Thyroid gland (tissue), 4 donors: ENCODE measurements at regions not wholly inside any gene's neighbourhood (a gene's known extent, or its start where the extent isn't known, plus 50 kb on each side); places are given as distances from the start of the nearest gene placed in this dataset.

Source experiments
- DNase-seq, 2 donors: peaks; one replicate each; pipeline ENCODE4 v3.0.0-alpha.2; 2019
- H3K27ac ChIP-seq, 3 donors: fragments of 200-600 bp; sonication (generic); 1 replicate in 2 of 3; 2 replicates in 1 of 3; pipeline ENCODE4 v1.5.1; 2016 to 2019; ENCODE audit warnings: mild to moderate bottlenecking in 1 of 3, moderate library complexity in 1 of 3
- H3K27me3 ChIP-seq: fragments of 200-600 bp; sonication (generic); one replicate; pipeline ENCODE4 v1.5.1; 2019
- H3K36me3 ChIP-seq, 2 donors: fragments of 200-600 bp; sonication (generic); one replicate each; pipeline ENCODE4 v1.5.1; 2016 to 2019
- H3K4me1 ChIP-seq, 2 donors: fragments of 200-600 bp; sonication (generic); one replicate each; pipeline ENCODE4 v1.5.1; 2017 to 2019
- H3K4me3 ChIP-seq, 3 donors: fragments of 200-600 bp; sonication (generic); replicated peaks in 1 of 3; 1 replicate in 2 of 3; 2 replicates in 1 of 3; pipeline ENCODE4 v1.5.1; 2016; ENCODE audit warnings: mild to moderate bottlenecking in 1 of 3
- H3K9me3 ChIP-seq: fragments of 200-600 bp; sonication (generic); one replicate; pipeline ENCODE4 v1.5.1; 2017
- POLR2A ChIP-seq, 2 donors: fragments of 450-650 bp; IDR thresholded peaks; one replicate each; pipeline ENCODE4 v1.6.1; 2017; ENCODE audit warnings: antibody characterized with exemption in 2 of 2, mild to moderate bottlenecking in 2 of 2, moderate library complexity in 1 of 2
- WGBS, 2 donors: methylation state at CpG; one replicate each; pipeline ENCODE4 v1.1.5; 2017; 5-methylcytosine and 5-hydroxymethylcytosine counted together
- intact Hi-C: fragments of 100-400 bp; cut with DNase I; formaldehyde crosslinking; loops from one replicate; pipeline ENCODE4 v1.15.1; 2023
- TF ChIP-seq, protein P1 (sequence below), 6 experiments: fragments of 200-600 bp in 3 of 6; fragments of 450-650 bp in 3 of 6; sonication (generic) in 3 of 6; IDR thresholded peaks; one replicate each; pipeline ENCODE4 v1.5.1; 2016 to 2019; ENCODE audit warnings: antibody characterized with exemption in 6 of 6, mild to moderate bottlenecking in 2 of 6, inconsistent platforms in 1 of 6, moderate library complexity in 1 of 6

DNA sequence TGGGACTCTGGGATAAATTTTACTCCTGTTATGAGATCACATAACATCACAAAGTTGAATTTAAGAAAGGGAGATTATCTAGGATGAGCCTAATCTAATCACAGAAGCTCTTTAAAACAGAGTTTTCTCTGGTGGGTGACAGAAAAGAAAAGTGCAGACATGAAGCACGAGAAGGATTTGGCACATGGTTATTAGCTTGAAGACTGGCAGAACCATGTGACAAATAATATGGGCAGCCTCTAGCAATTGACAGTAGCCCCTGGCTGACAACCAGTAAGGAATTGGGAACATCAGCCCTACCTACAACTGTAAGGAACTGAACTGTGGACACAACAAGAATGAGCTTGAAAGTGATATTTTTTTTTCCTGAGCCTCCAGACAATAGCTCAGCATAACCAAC lies 243.1 kb downstream of the HTR1A start:
- Histone ChIP-seq H3K4me1 (no peaks in the 10 kb centered on the region), H3K27me3 (no peaks in the 10 kb centered on the region), H3K27ac (no peak overlapping the region), H3K9me3 (no peaks in the 10 kb centered on the region), H3K4me3 (no peak overlapping the region), H3K36me3 (no peaks in the 10 kb centered on the region)
- TF ChIP-seq, protein P1, sequence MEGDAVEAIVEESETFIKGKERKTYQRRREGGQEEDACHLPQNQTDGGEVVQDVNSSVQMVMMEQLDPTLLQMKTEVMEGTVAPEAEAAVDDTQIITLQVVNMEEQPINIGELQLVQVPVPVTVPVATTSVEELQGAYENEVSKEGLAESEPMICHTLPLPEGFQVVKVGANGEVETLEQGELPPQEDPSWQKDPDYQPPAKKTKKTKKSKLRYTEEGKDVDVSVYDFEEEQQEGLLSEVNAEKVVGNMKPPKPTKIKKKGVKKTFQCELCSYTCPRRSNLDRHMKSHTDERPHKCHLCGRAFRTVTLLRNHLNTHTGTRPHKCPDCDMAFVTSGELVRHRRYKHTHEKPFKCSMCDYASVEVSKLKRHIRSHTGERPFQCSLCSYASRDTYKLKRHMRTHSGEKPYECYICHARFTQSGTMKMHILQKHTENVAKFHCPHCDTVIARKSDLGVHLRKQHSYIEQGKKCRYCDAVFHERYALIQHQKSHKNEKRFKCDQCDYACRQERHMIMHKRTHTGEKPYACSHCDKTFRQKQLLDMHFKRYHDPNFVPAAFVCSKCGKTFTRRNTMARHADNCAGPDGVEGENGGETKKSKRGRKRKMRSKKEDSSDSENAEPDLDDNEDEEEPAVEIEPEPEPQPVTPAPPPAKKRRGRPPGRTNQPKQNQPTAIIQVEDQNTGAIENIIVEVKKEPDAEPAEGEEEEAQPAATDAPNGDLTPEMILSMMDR (IDR thresholded peaks at IDR 0.05), result no peak
- no peak for TF ChIP-seq POLR2A (IDR thresholded peaks at IDR 0.05)
- no peak for DNase-seq
- WGBS, 2 donors, result 66 to 86% methylated on average over 1 of the region's 1 CpG
- intact Hi-C loops, result no loop called here

- H3K4me3 ChIP-seq, result no peak overlapping the region
- 36 to 44% methylated on average over 1 of the region's 1 CpG for WGBS, 2 donors
- no peaks in the 10 kb centered on the region for H3K4me1 ChIP-seq
- intact Hi-C loops, result no loop called here
- DNase-seq, result no peak
- H3K36me3 ChIP-seq, result no peaks in the 10 kb centered on the region
- H3K9me3 ChIP-seq, result no peaks in the 10 kb centered on the region
- no peaks in the 10 kb centered on the region for H3K27me3 ChIP-seq
- TF ChIP-seq POLR2A (IDR thresholded peaks at IDR 0.05), result no peak
- TF ChIP-seq, protein P1 (IDR thresholded peaks at IDR 0.05), result no peak
- no peak overlapping the region for H3K27ac ChIP-seq
These were observed 262.0 kb downstream of the HTR1A start for GRCh38 chr5:63700241-63700640.

DNA sequence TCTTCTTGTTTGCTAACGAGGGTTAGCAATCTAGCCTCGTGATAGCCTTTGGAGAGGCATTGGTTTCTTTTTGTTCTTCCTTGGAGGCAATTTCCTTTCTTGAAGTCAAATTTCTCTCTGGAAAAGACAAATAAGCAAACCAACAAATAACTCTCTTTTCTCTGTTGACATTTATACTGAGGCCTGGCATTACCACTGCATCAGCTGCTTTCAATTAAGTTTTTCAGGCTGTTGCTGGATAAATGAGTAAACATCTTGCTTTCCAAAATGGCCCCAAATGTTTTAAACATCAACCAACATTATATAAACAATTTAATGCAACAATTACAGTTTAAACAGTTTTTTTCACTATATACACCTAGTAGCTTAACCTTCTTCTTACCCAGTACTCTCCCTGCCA lies 264.4 kb downstream of the HTR1A start:
- intact Hi-C loops, result no loop called here
- 70 to 73% methylated on average over 2 of the region's 2 CpGs for WGBS, 2 donors

GRCh38 chr5:63690546-63690945 lies 271.7 kb downstream of the HTR1A start:
- H3K4me1 ChIP-seq, result no peaks in the 10 kb centered on the region
- no peak overlapping the region for H3K4me3 ChIP-seq
- WGBS, 2 donors, result 48 to 53% methylated on average over 2 of the region's 2 CpGs
- no peaks in the 10 kb centered on the region for H3K9me3 ChIP-seq
- H3K36me3 ChIP-seq, result no peaks in the 10 kb centered on the region
- H3K27me3 ChIP-seq, result no peaks in the 10 kb centered on the region
- intact Hi-C loops, result no loop called here
- DNase-seq, result no peak
- no peak overlapping the region for H3K27ac ChIP-seq
- TF ChIP-seq POLR2A (IDR thresholded peaks at IDR 0.05), result no peak
- TF ChIP-seq, protein P1 (IDR thresholded peaks at IDR 0.05), result no peak

More for the DNA sequence above, 264.4 kb downstream of the HTR1A start:
- no peaks in the 10 kb centered on the region for H3K9me3 ChIP-seq
- DNase-seq, result no peak
- no peaks in the 10 kb centered on the region for H3K27me3 ChIP-seq
- H3K36me3 ChIP-seq, result no peaks in the 10 kb centered on the region
- no peak overlapping the region for H3K27ac ChIP-seq
- H3K4me1 ChIP-seq, result no peaks in the 10 kb centered on the region
- no peak overlapping the region for H3K4me3 ChIP-seq
- no peak for TF ChIP-seq POLR2A (IDR thresholded peaks at IDR 0.05)
- TF ChIP-seq, protein P1 (IDR thresholded peaks at IDR 0.05), result no peak

GRCh38 chr5:63687854-63688516 lies 274.3 kb downstream of the HTR1A start:
- TF ChIP-seq, protein P1 (IDR thresholded peaks at IDR 0.05), result no peak
- TF ChIP-seq POLR2A (IDR thresholded peaks at IDR 0.05), result no peak
- Histone ChIP-seq H3K36me3 (no peaks in the 10 kb centered on the region), H3K9me3 (no peaks in the 10 kb centered on the region), H3K4me1 (no peaks in the 10 kb centered on the region), H3K27ac (no peak overlapping the region), H3K4me3 (no peak overlapping the region), H3K27me3 (no peaks in the 10 kb centered on the region)
- no peak for DNase-seq
- 73 to 78% methylated on average over 6 of the region's 6 CpGs for WGBS, 2 donors
- intact Hi-C loops, result no loop called here
